HG02970 (cell line): ENCODE measurements at regions not wholly inside any gene's neighbourhood (a gene's known extent, or its start where the extent isn't known, plus 50 kb on each side); places are given as distances from the start of the nearest gene placed in this dataset.

Source experiments
- ATAC-seq: cut with Tn5 transposase; IDR thresholded peaks from one replicate; pipeline ENCODE4 v1.9.1; 2021; ENCODE audit warnings: mild to moderate bottlenecking, moderate library complexity, moderate number of reproducible peaks; ENCODE audit not compliant: unreplicated experiment, low FRiP score

DNA sequence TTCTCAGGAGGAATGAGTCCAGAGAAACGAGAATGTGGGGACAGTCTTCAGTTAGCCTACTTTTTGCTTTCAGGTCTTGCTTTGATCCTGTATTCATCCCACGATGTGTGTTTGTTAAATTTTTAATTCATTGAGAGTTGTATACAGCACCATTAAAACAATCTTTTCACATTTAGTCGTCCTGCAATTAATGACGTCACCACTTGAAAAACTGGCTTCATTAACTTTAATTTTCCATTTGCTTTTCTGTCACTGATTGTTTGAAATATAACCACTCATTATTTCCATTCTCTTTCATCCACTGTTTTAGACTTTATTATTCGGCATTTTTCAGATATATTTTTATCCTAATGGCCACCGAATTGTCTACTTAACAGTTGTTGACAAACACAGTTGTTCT lies 146.9 kb downstream of the TFEC start:
- ATAC-seq: no peak

DNA sequence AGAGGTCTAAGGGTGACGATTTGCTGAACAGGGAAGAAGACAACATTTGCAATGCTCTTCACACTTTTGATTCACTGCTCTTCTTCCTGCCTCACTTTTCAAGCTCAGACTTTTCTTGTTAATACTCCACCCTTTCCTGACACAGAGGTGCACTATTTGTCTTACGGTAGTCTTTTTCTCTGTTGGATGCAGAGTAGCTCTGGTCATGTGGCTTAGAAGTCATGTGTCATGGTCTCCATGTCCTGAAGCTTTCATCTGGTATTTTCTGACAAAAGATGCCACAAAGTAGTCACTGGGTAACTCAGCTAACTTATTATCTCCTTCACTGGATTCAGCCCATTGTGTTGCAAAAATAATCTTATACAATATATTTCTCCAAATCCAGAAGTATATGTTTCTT lies 149.1 kb downstream of the TFEC start:
- no peak for ATAC-seq

DNA sequence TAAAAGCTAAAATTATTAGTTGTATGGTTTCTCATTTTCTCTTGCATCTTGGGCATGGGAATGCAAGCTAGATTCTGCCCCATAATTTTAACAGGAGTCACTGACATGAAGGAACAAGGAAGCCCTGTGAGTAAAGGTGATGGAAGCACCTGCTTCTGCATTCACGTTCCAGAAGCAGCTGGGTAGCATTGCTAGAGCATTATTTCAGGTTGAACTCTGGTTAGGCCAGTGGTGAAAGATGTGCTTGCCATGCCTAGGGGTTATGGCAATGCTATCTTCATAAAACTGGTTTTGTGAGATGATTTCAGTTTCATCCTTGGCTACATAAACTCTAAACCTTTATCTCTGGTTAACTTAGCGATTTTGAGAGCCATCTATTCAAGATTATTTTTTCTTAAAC lies 151.4 kb downstream of the TFEC start:
- no peak for ATAC-seq

DNA sequence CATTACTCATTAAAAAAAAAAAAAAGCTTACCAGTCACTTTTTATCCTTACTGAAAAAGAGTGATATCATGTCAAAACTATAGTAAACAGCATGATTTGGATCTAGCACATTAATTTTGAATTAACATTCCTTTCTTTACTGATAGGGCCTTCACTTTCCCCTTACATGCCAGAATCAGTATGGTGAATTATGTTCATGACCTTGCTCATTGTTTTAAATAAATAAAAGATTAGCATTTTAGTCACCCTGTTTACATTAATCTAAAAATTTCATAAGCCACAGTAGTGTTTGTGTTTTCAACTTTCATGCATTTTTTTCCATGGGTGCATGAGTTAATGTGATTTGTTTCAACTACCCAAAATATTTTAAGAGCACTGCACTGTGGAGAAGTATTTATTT lies 160.8 kb downstream of the TFEC start:
- no peak for ATAC-seq

DNA sequence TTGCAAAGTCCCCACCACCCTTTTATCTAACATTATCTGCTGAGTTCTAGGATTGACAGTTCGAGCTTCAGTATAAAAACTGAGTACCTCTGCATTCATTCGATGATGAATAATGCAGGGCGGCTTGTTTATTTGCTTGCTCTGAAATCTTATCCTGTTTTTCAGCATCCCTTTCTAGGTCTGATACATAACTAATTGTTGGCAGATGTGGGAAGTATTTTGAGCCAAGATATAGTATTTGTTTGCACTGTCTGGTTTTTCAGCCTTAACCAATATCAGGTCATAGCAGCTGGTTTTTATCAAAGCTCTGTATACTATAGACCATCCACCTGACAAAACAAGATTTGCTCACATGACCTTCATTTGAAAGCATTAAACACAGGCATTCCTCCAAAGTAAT lies 161.4 kb downstream of the TFEC start:
- no peak for ATAC-seq

DNA sequence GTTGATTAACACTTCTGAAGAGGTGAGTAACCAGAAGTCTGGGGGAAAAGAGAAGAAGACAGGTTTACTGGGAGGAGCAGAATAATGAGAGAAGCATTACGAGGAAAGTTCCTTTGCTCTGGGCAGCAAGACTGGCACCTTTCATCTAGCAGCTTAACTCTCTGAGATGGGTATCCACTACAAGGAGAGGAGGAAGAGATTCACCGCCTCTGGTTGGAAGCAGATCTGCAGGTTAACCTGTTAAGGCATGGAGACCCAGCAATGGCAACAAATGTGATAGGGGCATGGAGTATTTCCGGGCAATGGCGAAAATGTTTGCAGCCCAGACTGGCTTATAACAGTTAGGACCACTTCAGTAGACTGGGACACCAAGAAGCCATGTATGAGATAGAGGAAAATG lies 162.2 kb downstream of the TFEC start:
- no peak for ATAC-seq

DNA sequence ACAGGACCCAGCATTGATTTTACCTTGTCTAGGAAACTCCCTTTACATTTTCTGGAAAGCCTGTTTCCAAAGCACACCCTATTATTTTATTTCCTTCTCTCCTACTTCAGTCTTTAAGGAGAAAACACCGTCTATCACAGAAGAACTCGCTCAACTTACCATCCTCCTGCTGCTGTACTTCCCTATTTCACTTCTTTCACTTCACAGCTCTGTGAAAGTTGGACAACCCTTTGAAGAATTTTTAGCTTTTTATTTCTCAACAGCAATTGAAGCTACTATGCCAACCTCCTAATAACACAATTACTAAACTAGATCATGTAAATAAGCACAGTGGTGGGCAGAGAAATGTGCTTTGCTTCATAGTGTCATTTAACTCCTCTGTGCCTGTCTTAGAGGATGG lies 166.5 kb downstream of the TFEC start:
- ATAC-seq: no peak

DNA sequence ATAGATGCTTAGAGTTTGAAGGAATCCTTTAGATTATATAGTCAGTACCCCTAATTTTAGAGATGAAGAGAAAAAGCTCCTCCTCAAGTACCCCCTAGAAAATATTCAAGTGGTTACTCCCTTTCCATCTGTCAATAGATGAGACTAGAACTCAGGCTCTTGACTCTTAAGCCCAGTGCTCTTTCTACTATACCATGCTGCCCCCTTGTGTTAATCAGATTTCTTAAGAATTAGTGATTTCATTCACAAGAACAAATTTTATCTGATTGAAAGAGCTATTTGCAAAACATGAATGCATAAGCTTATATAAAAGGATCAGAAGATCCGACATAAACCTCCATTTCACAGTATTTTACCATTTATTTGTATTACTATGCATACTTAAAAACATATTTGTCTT lies 179.3 kb downstream of the TFEC start:
- ATAC-seq: no peak

DNA sequence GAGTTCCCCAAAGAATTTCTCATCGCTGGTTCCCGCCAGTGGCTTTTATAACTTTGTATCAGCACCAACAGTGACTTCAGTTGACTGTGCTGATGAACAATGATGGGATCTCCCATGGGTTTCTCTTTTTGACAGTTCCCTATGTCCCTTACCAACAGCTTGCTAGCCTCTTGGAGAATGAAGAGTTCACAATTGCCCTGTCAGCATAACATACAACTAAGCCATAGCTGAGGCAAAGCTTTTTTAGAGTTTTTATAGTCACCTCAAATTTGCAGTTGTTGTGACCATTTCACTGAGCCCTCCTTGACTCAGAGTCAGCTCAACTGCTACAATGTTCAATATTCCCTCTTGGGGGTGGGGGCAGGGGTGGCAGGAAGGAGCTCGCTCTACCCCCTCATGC lies 179.8 kb downstream of the TFEC start:
- no peak for ATAC-seq

DNA sequence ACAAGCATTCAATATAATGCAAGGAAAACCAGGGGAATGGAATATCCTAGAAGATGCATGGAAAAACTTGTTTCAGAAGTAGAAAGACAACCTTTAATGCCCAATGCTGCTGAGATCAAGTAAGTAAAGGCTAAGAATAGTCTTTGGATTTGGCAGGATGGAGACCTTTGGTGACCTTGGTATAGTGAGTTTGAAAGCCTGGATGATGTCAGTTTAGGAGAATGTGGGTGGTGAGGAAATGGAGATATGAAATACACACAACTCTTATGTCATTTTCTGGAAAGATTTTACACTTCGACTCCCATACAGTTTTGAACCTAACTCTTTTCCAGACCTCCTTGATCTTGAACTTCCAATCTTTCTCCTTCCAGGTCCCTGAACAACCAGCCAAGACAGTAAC lies 185.7 kb downstream of the TFEC start:
- ATAC-seq: no peak

DNA sequence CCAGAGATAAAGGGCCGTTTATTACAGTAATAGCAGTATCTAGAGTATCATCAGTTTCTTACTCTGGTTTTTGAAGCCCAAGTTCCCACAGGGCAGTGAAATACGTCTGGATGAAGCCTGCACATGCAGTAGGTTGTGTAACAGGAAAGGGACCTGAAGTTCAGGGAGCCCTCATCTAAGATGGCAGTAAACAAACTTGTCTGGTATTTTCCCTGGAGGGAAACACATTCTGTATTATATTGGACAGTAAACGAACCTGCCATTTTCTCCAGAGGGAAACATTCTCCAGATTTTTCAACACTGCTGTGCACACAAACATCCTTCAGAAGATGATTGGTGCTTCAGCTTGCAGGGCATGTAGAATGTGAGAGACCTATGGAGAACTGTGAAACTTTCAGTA lies 189.9 kb downstream of the TFEC start:
- no peak for ATAC-seq

DNA sequence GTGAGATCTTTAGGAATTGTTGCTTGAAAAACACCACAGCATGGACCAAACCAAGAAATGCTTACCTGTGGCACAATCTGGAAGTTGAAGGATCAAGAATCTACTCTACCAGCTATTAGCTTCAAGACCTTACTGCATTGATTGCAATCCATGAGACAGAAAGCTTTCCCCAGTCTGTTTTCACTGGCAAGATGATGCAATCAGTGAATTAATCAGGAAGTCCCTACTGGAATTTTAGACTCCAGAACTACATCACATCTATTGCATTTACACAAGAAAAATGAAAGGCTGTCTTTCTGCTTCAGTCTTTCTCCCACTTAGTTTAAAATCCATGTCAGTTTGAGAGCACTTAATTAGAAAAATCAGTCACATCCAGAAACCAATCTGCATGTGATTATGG lies 191.7 kb downstream of the TFEC start:
- ATAC-seq: no peak

DNA sequence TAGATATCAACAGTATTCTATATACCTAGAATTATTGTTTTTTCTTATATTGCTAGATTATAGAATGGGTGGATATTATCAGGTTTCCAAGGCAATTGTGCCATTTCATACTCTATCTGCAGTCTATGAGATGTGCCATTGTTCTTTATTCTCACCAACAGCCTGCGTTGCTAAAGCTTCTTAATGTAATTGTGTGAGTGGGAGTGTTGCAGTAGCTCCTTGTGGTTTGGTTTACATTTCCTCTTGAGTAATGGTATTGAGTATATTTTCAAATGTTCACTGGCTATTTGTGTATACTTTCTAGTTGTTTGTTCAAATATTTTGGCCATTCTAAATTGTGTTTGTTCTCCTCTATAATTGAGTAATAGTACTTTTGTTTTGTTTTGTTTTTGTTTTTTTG lies 199.2 kb downstream of the TFEC start:
- ATAC-seq: no peak

DNA sequence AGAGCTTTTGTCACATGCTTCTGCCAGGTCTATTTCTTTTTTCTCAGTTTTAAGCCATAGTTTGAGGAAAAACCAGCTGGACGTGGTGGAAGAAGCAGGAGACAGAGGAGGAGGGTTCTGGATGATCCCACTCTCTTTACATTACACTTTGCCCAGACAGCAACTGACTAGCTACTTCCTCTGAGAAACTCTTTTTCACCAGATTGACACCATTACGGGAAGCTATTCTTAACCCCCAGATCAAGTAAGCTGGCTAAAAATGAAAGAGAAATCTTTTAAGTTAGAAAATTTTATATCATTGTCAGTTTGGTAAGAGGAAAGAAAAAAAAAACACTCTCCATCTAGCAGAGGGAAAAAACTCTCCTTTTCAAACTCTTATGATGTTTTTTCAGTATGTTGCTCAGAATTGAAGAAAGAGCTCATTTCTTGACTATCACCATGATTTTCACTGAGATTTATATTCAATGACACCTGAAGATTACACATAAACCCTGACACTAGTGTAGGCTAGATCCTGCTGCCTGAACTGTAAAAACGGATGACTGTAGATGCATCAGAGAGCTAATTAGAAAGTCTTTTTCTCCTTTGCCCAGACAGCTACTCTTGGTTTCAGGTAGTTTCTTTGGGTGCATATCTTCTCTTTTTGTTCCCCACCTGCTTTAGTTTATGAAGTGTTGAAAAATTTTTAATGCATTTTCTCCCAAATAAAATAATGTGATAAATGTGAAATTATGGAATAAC lies 203.1 kb downstream of the TFEC start:
- ATAC-seq: no peak

DNA sequence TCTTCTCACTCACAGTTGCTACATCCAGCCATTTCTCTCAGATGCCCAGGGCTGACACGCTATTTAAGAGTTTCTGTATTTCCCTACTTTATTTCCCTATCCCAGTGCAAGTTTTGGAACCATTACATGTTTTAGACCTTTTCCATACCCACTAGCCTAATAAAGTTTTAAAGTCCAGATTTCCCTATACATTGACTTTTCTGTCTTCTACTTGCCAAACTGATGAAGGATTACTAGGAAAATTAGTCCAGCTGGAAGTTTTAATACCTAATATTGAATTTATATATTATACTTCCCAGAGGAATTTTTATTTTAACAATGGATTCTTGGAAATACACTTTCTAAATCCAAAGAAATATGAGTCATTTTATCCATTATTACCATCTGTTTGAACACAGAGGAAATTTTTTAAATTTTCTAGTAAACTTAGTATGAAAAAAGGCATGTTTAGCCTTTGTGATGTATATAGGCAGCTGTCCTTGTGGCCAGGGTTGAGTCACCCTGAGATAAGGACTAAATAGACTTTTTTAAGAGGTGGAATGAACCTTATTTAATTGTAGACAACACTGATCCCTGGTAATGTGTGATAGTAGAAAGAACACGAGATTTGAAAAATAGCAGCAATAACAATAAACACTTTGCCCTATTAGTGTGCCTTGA lies 205.0 kb downstream of the TFEC start:
- ATAC-seq: no peak

DNA sequence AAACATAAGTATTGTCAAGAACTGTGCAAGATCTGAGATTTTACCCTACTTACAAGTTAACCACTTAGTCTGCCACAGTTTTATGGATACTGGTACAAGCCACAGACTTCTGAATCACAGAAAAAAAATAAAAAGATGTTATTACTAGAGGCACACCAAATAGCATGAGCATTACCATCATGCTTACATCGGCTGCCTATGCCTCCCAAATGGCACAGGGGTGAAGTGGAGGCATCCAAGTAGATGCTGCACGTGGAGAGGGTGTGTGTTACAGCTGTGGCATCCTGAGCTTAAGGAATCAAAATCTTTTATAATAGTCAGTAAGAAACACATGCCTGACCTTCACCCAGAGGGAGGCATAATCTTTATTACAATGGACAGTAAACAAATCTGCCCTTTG lies 207.8 kb downstream of the TFEC start:
- ATAC-seq: no peak

DNA sequence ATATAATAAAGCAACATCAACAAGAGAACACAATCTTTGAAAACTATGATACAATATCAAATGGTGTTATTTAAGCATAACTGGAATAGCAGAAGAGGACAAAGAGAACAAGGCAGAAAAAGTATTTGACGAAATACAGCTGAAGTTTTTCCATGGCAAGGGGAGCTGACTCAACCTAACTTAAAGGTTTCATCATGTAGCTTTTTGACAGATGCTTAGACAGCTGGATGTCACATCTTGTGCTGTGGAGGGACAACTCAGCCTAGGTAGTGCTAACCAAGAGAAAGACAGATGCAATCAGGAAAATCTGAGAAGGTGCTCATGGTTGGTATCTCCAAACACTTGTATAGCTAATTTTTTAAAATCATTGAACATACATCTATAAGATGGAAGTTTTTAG lies 208.2 kb downstream of the TFEC start:
- no peak for ATAC-seq

DNA sequence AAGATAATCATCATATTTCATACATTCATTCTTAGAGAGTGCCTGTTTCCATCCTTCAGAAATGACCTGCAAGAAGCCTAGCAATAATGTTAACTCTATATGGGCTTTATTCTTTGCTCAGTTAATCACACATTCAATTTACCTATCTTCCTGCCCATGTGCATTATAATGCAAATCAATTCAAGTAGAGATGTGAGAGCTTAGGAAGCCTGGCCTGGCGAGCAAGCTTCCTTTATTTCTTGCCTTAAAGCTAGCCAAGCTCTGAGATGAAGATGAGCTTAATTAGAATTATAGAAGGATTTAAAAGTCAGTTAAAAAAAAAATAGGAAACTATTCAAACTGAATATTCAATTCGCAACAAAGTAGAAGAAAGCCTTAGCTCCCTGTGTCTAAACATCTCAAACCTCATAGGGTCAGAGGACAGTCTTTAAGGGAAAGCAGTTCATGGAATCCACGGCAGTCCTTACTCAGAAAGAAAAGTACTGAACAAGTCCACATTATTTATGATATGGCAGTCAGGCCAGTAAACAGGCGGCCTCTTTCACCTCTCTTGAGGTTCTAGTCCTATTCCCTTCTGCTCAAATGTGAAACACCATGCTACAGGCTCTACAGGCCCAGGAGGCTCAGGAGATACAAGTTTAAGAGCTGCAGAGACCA lies 214.1 kb downstream of the TFEC start:
- no peak for ATAC-seq

DNA sequence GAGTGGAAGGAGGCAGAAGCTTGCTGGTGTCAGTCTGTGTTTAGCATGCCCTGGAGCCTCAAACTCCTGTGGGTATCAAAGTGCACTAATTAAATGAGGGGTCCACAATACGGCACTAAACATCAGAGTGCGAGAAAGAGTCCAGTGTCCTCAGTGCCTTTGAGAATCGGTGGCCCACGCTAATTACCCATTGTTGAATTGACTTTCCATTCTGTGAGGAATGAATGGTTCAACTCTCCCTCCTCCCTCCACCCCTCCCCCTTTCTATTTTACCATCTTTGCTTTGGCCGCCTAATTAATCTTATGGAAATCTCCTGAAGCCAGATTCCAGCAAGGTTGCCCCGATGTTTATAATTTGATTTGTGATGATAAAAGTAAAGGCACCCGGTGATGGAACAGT lies 217.8 kb downstream of the TFEC start:
- ATAC-seq: no peak

DNA sequence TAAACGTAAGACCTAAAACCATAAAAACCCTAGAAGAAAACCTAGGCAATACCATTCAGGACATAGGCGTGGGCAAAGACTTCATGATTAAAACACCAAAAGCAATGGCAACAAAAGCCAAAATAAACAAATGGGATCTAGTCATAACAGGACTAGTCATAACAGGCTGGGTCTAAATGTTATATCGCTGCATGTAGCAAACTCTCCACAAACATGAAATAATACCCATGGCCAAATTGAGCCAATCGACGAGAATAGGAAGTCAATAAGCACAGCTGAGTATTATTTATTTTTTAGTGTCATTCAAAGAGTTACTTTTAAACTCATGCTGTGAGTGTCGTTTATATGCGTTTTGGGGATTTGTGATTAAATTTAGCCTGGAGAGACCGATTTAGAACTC lies 225.1 kb downstream of the TFEC start:
- no peak for ATAC-seq

DNA sequence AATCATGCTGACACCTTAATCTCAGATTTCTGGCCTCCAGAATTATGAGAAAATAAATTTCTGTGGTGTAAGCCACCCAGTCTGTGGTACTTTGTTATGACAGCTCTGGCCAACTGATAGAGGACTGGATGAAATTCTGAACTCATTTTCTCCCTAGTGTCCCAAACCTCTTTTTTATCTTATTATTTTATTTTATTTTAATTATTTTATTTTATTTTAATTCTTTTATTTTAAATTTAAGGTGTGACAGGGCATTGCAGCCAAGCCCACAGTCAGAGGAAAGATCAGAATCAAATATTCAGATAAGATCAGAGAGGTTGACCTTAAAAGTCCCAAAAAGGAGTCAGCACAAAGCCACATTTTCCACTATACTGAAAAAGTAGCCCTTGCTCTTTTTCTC lies 228.1 kb downstream of the TFEC start:
- no peak for ATAC-seq

DNA sequence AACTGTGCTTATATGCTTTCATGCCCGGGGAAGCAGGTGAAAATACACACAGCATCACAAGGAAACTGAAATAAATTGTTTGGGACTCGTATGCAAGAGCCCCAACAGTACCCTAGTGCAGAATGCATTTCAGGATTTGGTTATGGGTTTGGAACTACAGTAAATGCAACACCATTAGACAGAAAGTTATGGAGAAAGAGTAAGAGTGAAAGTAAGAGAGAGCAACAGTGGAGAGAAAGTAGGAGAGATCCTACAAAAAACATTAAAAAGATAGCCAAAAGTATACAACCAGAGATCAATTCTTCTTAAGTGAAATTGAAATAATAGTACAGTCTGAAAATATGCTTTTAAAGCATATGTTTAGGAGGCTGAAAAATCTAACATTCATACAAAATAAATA lies 231.1 kb downstream of the TFEC start:
- ATAC-seq: no peak
